Panc1 (cell line): ENCODE measurements at regions not wholly inside any gene's neighbourhood (a gene's known extent, or its start where the extent isn't known, plus 50 kb on each side); places are given as distances from the start of the nearest gene placed in this dataset.

Experiments used
- ATAC-seq: fragments of 200-7000 bp; cut with Tn5 transposase; 2 replicates; pipeline ENCODE4 v1.9.1; 2020; ENCODE audit warnings: mild to moderate bottlenecking, moderate library complexity
- BruUV-seq: library from RNA; stranded (reverse); fragments of 400-500 nt; replicated peaks from 2 replicates; lab custom pipeline; 2021; lab: Mats Ljungman, UMichigan
- CTCF ChIA-PET: fragments of 300-600 bp; sonication (Branson Sonifier 250); formaldehyde crosslinking; loops from one replicate; lab custom pipeline; 2022; ENCODE audit warnings: antibody characterized with exemption; lab: Charles Lee
- POLR2A ChIA-PET: fragments of 300-600 bp; sonication (Branson Sonifier 250); formaldehyde crosslinking; loops from one replicate; lab custom pipeline; 2022; ENCODE audit warnings: antibody characterized with exemption; lab: Charles Lee
- DNase-seq: peaks from one replicate; pipeline ENCODE4 v3.0.0-alpha.2; 2010; ENCODE audit warnings: low read depth, low spot score
- H3K27ac ChIP-seq: 2 replicates; pipeline ENCODE4 v1.5.1; 2011; ENCODE audit warnings: mild to moderate bottlenecking, low read length, inconsistent platforms
- H3K27me3 ChIP-seq: fragments of 200-500 bp; sonication (Bioruptor generic); 2 replicates; pipeline ENCODE4 v1.6.0; 2014; ENCODE audit warnings: low read length, inconsistent platforms; ENCODE audit not compliant: control insufficient read depth, insufficient read depth
- H3K36me3 ChIP-seq: fragments of 200-500 bp; sonication (Bioruptor generic); 2 replicates; pipeline ENCODE4 v1.5.1; 2014; ENCODE audit warnings: inconsistent platforms, mild to moderate bottlenecking, low read length, moderate library complexity; ENCODE audit not compliant: control insufficient read depth, insufficient read depth
- H3K4me1 ChIP-seq: 2 replicates; pipeline ENCODE4 v1.5.1; 2011; ENCODE audit warnings: inconsistent platforms, mild to moderate bottlenecking, low read length, moderate library complexity; ENCODE audit not compliant: control insufficient read depth, insufficient read depth
- H3K4me3 ChIP-seq, 2 experiments: 2 replicates each; pipeline ENCODE4 v1.5.1; 2011 to 2012; ENCODE audit warnings: low read depth in 2 of 2, low read length in 2 of 2, mild to moderate bottlenecking in 2 of 2, inconsistent platforms in 1 of 2, moderate library complexity in 1 of 2
- H3K9me3 ChIP-seq: fragments of 200-500 bp; sonication (Bioruptor generic); 2 replicates; pipeline ENCODE4 v1.5.1; 2014; ENCODE audit warnings: low read depth, mild to moderate bottlenecking, inconsistent platforms, low read length, moderate library complexity; ENCODE audit not compliant: control insufficient read depth, insufficient read depth
- POLR2AphosphoS5 ChIP-seq: IDR thresholded peaks from 2 replicates; pipeline ENCODE4 v1.6.1; 2012; ENCODE audit warnings: mild to moderate bottlenecking, low read depth, low read length, moderate library complexity
- REST ChIP-seq, 2 experiments: IDR thresholded peaks; 2 replicates each; pipeline ENCODE4 v1.6.1; 2011 to 2012; ENCODE audit warnings: low read depth in 2 of 2, control low read depth in 1 of 2, low read length in 1 of 2, mild to moderate bottlenecking in 1 of 2, moderate library complexity in 1 of 2; ENCODE audit not compliant: insufficient read depth in 1 of 2
- SIN3A ChIP-seq: IDR thresholded peaks from 2 replicates; pipeline ENCODE4 v1.6.1; 2012; ENCODE audit warnings: low read depth, mild to moderate bottlenecking, low read length, moderate library complexity, borderline replicate concordance; ENCODE audit not compliant: insufficient read depth
- TCF7L2 ChIP-seq: IDR thresholded peaks from 2 replicates; pipeline ENCODE4 v1.6.1; 2011; ENCODE audit warnings: mild to moderate bottlenecking, low read depth, low read length, inconsistent platforms
- in situ Hi-C: cut with HindIII; loops from 2 replicates; pipeline ENCODE4 v1.10.0; 2016; ENCODE audit warnings: low sequenced_read_pairs, low pct_unique_long_range_greater_than_20kb
- intact Hi-C: fragments of 100-400 bp; cut with micrococcal nuclease; formaldehyde crosslinking; loops from one replicate; pipeline ENCODE4 v1.10.0; 2022; ENCODE audit not compliant: unreplicated experiment
- TF ChIP-seq, protein P1 (sequence below): fragments of 450-650 bp; IDR thresholded peaks from 2 replicates; pipeline ENCODE4 v1.5.1; 2017; ENCODE audit warnings: mild to moderate bottlenecking

DNA sequence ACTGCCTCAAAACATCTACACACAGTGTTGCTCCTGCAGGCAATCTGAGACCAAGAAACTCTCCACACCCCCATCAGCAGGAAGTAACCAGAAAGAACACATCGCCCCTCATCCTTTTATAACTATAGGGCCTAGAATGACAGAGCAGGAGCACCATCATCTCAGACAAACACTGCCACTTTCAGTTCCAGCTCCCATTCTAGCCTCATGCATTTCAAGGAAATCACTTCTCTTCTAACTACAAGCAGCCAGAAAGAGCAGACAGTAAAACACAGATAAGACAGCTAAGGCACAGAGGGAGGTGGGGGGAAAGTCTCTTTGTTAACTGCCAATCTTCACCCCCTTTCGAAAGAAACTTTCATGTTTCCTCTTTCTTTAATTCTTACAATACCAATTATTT lies 102.6 kb upstream of the TENT5D start:
- in situ Hi-C loops = no loop called here
- intact Hi-C loops = no loop called here
- Histone ChIP-seq H3K36me3 (no peaks in the 10 kb centered on the region), H3K27me3 (no peaks in the 10 kb centered on the region), H3K27ac (no peak overlapping the region), H3K4me3 (no peak overlapping the region), H3K4me1 (no peaks in the 10 kb centered on the region), H3K9me3 (no peaks in the 10 kb centered on the region)
- ATAC-seq = no peak
- ChIA-PET POLR2A (no interaction called here), CTCF (no interaction called here)
- no TSS peak for BruUV-seq
- TF ChIP-seq REST (IDR thresholded peaks at IDR 0.05; ENCODE audit: insufficient read depth in 1 of 2, low read depth in 2 of 2, low read length in 1 of 2) = no peak
- TF ChIP-seq, protein P1, sequence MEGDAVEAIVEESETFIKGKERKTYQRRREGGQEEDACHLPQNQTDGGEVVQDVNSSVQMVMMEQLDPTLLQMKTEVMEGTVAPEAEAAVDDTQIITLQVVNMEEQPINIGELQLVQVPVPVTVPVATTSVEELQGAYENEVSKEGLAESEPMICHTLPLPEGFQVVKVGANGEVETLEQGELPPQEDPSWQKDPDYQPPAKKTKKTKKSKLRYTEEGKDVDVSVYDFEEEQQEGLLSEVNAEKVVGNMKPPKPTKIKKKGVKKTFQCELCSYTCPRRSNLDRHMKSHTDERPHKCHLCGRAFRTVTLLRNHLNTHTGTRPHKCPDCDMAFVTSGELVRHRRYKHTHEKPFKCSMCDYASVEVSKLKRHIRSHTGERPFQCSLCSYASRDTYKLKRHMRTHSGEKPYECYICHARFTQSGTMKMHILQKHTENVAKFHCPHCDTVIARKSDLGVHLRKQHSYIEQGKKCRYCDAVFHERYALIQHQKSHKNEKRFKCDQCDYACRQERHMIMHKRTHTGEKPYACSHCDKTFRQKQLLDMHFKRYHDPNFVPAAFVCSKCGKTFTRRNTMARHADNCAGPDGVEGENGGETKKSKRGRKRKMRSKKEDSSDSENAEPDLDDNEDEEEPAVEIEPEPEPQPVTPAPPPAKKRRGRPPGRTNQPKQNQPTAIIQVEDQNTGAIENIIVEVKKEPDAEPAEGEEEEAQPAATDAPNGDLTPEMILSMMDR = no peak
- no peak for TF ChIP-seq POLR2AphosphoS5
- no peak for TF ChIP-seq SIN3A
- TF ChIP-seq TCF7L2 = no peak
- DNase-seq = no peak

GRCh38 chrX:80331285-80331684 lies 89.0 kb upstream of the TENT5D start:
- Histone ChIP-seq H3K27me3 (no peaks in the 10 kb centered on the region), H3K4me1 (no peaks in the 10 kb centered on the region), H3K9me3 (no peaks in the 10 kb centered on the region), H3K36me3 (no peaks in the 10 kb centered on the region), H3K27ac (no peak overlapping the region), H3K4me3 (no peak overlapping the region)
- intact Hi-C loops (no loop called here), in situ Hi-C loops (no loop called here)
- ChIA-PET POLR2A (no interaction called here), CTCF (no interaction called here)
- TF ChIP-seq POLR2AphosphoS5 (no peak), SIN3A (no peak)
- BruUV-seq = no TSS peak
- ATAC-seq = no peak
- DNase-seq = no peak

GRCh38 chrX:80334583-80334982 lies 85.7 kb upstream of the TENT5D start:
- POLR2A ChIA-PET = no interaction called here
- TF ChIP-seq, protein P1 = no peak
- TF ChIP-seq POLR2AphosphoS5 = no peak
- no peak for TF ChIP-seq REST (IDR thresholded peaks at IDR 0.05; ENCODE audit: insufficient read depth in 1 of 2, low read depth in 2 of 2, low read length in 1 of 2)
- no peak for TF ChIP-seq TCF7L2
- no peak for TF ChIP-seq SIN3A

More at GRCh38 chrX:80334583-80334982, 85.7 kb upstream of the TENT5D start:
- DNase-seq = no peak
- H3K27ac ChIP-seq = no peak overlapping the region
- CTCF ChIA-PET = no interaction called here
- no TSS peak for BruUV-seq
- H3K36me3 ChIP-seq = no peaks in the 10 kb centered on the region
- intact Hi-C loops (no loop called here), in situ Hi-C loops (no loop called here)
- no peaks in the 10 kb centered on the region for H3K27me3 ChIP-seq
- no peaks in the 10 kb centered on the region for H3K9me3 ChIP-seq
- no peak overlapping the region for H3K4me3 ChIP-seq
- H3K4me1 ChIP-seq = no peaks in the 10 kb centered on the region
- ATAC-seq = no peak
